Suppressor macrophage treated with lipopolysaccharide for 4 hours (primary cell): ENCODE measurements at regions not wholly inside any gene's neighbourhood (a gene's known extent, or its start where the extent isn't known, plus 50 kb on each side); places are given as distances from the start of the nearest gene placed in this dataset.
"Not testable (repeated sequence)": the region's sequence is repeated elsewhere in the genome, so short reads cannot be mapped to it uniquely, and the experiment has no call there.

Experiments
- DNase-seq: peaks from one replicate; pipeline ENCODE4 v3.0.0-alpha.2; 2020

GRCh38 chr12:75941661-75942060 is 89.9 kb downstream of the PHLDA1 start:
- DNase-seq: not testable (repeated sequence)

GRCh38 chr12:75939016-75939642 is 92.4 kb downstream of the PHLDA1 start:
- DNase-seq: no peak

- no peak for DNase-seq
Measured at GRCh38 chr12:75938189-75938588, 93.4 kb downstream of the PHLDA1 start.

GRCh38 chr12:75937486-75937885 is 94.1 kb downstream of the PHLDA1 start:
- DNase-seq: peak; percentile 26

GRCh38 chr12:75936515-75937440 is 94.8 kb downstream of the PHLDA1 start:
- peak; percentile 31 for DNase-seq

GRCh38 chr12:75935539-75936242 is 95.9 kb downstream of the PHLDA1 start:
- no peak for DNase-seq

- peak; percentile 26 for DNase-seq
Measured at GRCh38 chr12:75933101-75933500, 98.5 kb downstream of the PHLDA1 start.

- no peak for DNase-seq
Measured at GRCh38 chr12:75932241-75932640, 99.3 kb downstream of the PHLDA1 start.

- peak; percentile 65 for DNase-seq
Measured at GRCh38 chr12:75923964-75924666, 107.5 kb downstream of the PHLDA1 start.

- no peak for DNase-seq
Measured at GRCh38 chr12:75922944-75923642, 108.5 kb downstream of the PHLDA1 start.

GRCh38 chr12:75921622-75922289 is 109.8 kb downstream of the PHLDA1 start:
- DNase-seq: no peak

GRCh38 chr12:75917715-75918114 is 113.9 kb downstream of the PHLDA1 start:
- DNase-seq: no peak

GRCh38 chr12:75917083-75917482 is 114.5 kb downstream of the PHLDA1 start:
- DNase-seq: peak; percentile 13

GRCh38 chr12:75913502-75914351 is 117.8 kb downstream of the PHLDA1 start:
- DNase-seq: no peak

- no peak for DNase-seq
Measured at GRCh38 chr12:75909714-75910656, 121.6 kb downstream of the PHLDA1 start.

GRCh38 chr12:75908961-75909605 is 122.5 kb downstream of the PHLDA1 start:
- DNase-seq: no peak

GRCh38 chr12:75905922-75906321 is 125.7 kb downstream of the PHLDA1 start:
- DNase-seq: no peak

GRCh38 chr12:75900781-75901254 is 130.8 kb downstream of the PHLDA1 start:
- no peak for DNase-seq

GRCh38 chr12:75900226-75900625 is 131.3 kb downstream of the PHLDA1 start:
- DNase-seq: no peak
